IPS DF 4.7 (cell line): ENCODE measurements at regions not wholly inside any gene's neighbourhood (a gene's known extent, or its start where the extent isn't known, plus 50 kb on each side); places are given as distances from the start of the nearest gene placed in this dataset.

Experiments
- DNase-seq: peaks from one replicate; pipeline ENCODE4 v3.0.0-alpha.2; 2013; ENCODE audit warnings: low spot score; ENCODE audit errors: extremely low read depth

GRCh38 chr9:27870404-27870803, 297.1 kb upstream of the C9orf72 start:
- no peak for DNase-seq

- no peak for DNase-seq
These were observed 306.9 kb upstream of the C9orf72 start for GRCh38 chr9:27880156-27880555.

- DNase-seq: no peak
These were observed 307.4 kb upstream of the C9orf72 start for GRCh38 chr9:27880635-27881034.

GRCh38 chr9:27888661-27889295, 315.5 kb upstream of the C9orf72 start:
- peak; percentile 58 for DNase-seq

- DNase-seq: no peak
These were observed 351.2 kb upstream of the C9orf72 start for GRCh38 chr9:27924502-27924901.

- DNase-seq: no peak
These were observed 352.5 kb upstream of the C9orf72 start for GRCh38 chr9:27925815-27926214.

- DNase-seq: no peak
These were observed 356.6 kb upstream of the C9orf72 start for GRCh38 chr9:27929841-27930240.

- no peak for DNase-seq
These were observed 360.1 kb upstream of the C9orf72 start for GRCh38 chr9:27933210-27934025.

- no peak for DNase-seq
These were observed 361.2 kb upstream of the C9orf72 start for GRCh38 chr9:27934471-27934870.

- no peak for DNase-seq
These were observed 365.9 kb upstream of the C9orf72 start for GRCh38 chr9:27939186-27939585.

- no peak for DNase-seq
These were observed 367.3 kb upstream of the C9orf72 start for GRCh38 chr9:27940535-27940934.

GRCh38 chr9:27943501-27943900, 370.2 kb upstream of the C9orf72 start:
- no peak for DNase-seq

- DNase-seq: no peak
These were observed 372.1 kb upstream of the C9orf72 start for GRCh38 chr9:27945386-27945785.

GRCh38 chr9:27950382-27950781, 377.1 kb upstream of the C9orf72 start:
- no peak for DNase-seq

- no peak for DNase-seq
These were observed 381.6 kb upstream of the C9orf72 start for GRCh38 chr9:27954858-27955257.

GRCh38 chr9:27963836-27964235, 390.6 kb upstream of the C9orf72 start:
- no peak for DNase-seq

- no peak for DNase-seq
These were observed 393.9 kb upstream of the C9orf72 start for GRCh38 chr9:27967210-27967609.

GRCh38 chr9:27977931-27978330, 404.6 kb upstream of the C9orf72 start:
- no peak for DNase-seq

- no peak for DNase-seq
These were observed 412.4 kb upstream of the C9orf72 start for GRCh38 chr9:27985714-27986113.

- no peak for DNase-seq
These were observed 417.2 kb upstream of the C9orf72 start for GRCh38 chr9:27990524-27990923.

GRCh38 chr9:27991221-27991620, 417.9 kb upstream of the C9orf72 start:
- DNase-seq: no peak

- no peak for DNase-seq
These were observed 427.8 kb upstream of the C9orf72 start for GRCh38 chr9:28001096-28001495.

- no peak for DNase-seq
These were observed 431.6 kb upstream of the C9orf72 start for GRCh38 chr9:28004900-28005299.
